GM10248 (cell line): ENCODE measurements at regions not wholly inside any gene's neighbourhood (a gene's known extent, or its start where the extent isn't known, plus 50 kb on each side); places are given as distances from the start of the nearest gene placed in this dataset.
"Not testable (repeated sequence)": the region's sequence is repeated elsewhere in the genome, so short reads cannot be mapped to it uniquely, and the experiment has no call there.

Source experiments
- CTCF ChIA-PET: fragments of 300-600 bp; sonication (Branson Sonifier 250); formaldehyde crosslinking; extraction: SDS; loops from one replicate; lab custom pipeline; 2021; ENCODE audit warnings: antibody characterized with exemption; lab: Yijun Ruan, JAX
- POLR2A ChIA-PET: fragments of 350-650 bp; sonication (Branson Sonifier 250); formaldehyde crosslinking; extraction: SDS; loops from one replicate; lab custom pipeline; 2020; ENCODE audit warnings: antibody characterized with exemption; lab: Yijun Ruan, JAX
- DNase-seq: peaks from one replicate; pipeline ENCODE4 v3.0.0; 2012; ENCODE audit errors: extremely low spot score
- CTCF ChIP-seq: IDR thresholded peaks from 2 replicates; pipeline ENCODE4 v1.5.1; 2012; ENCODE audit warnings: mild to moderate bottlenecking, low read depth; ENCODE audit errors: extremely low read depth, missing control alignments, control extremely low read depth

DNA sequence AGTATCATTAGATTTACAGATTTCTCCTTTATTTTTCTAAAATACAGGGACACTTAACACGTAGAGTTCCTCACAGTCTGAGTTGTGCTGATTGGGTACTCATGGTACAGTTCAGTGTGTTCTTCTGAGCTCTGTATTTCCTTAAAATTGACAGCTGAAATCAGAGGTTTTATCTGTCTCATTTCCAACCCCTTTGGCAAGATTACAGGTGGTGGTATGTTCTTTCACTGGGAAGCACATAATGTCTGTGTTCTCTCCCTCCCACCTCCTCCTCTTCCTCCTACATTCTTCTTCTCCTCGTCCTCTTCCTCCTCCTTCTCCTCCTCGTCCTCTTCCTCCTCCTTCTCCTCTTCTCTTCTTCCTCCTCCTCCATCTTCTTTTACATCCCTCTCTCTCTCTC, 99.5 kb upstream of the EEPD1 start:
- DNase-seq, result no peak
- POLR2A ChIA-PET, result no interaction called here
- no peak for TF ChIP-seq CTCF
- CTCF ChIA-PET, result interaction anchor here (0.8 to 1.0 kb wide), 2 partner anchors 14 to 24 kb away, joined by 3 to 4 read pairs; no protein-coding TSS in a partner anchor

GRCh38 chr7:36054637-36055036, 98.4 kb upstream of the EEPD1 start:
- ChIA-PET POLR2A (no interaction called here), CTCF (interaction anchor here (1.1 to 2.0 kb wide), 5 partner anchors 8 to 61 kb away, joined by 3 to 6 read pairs (median 4); no protein-coding TSS in a partner anchor)
- DNase-seq, result no peak
- TF ChIP-seq CTCF, result no peak

DNA sequence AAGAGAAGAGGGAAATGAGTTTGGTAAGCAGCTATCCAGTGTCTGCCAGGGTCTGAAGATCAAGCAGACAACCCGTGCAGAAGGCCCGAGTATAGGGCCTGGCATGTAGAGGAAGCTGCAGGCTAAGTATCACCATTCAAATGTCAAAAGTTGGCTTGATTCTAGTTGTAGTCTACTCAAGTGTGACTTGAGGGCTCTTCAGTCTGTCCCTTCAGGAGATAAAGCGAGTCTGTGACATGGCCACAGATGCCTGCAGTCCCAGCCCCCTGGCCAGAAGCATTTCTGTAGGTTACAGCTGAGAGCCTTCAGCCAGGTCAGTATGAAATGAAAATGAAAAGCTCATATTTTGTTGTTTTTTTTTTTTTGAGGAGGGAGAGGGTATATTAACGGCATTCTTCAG, 97.8 kb upstream of the EEPD1 start:
- TF ChIP-seq CTCF, result no peak
- CTCF ChIA-PET, result interaction anchor here (0.8 to 2.0 kb wide), 6 partner anchors 9 to 61 kb away, joined by 3 to 6 read pairs (median 4); no protein-coding TSS in a partner anchor
- POLR2A ChIA-PET, result no interaction called here
- no peak for DNase-seq

DNA sequence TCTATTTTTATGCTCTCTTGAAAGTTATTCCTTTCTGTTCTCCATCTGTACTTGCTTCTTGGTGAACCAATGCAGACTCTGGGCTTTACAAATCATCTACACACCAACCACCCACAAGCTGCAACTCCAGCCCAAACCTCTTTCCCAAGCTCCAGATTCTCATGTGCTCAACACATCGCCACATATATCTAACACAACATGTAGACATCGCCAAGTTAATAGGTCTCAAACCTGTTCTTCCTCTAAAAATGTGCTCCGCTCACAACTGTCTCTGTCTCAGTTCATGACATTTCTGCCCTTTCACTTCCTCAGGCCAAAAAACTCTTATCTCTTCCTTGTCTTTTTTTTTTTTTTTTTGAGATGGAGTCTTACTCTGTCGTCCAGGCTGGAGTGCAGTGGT, 95.7 kb upstream of the EEPD1 start:
- POLR2A ChIA-PET, result no interaction called here
- CTCF ChIA-PET, result interaction anchor here (1.6 kb wide), 1 partner anchor 433 kb away, joined by 3 read pairs; no protein-coding TSS in a partner anchor
- peak; percentile 39 for DNase-seq
- no peak for TF ChIP-seq CTCF

GRCh38 chr7:36058020-36058592, 94.9 kb upstream of the EEPD1 start:
- POLR2A ChIA-PET, result no interaction called here
- peak; percentile 52 for DNase-seq
- TF ChIP-seq CTCF, result no peak
- CTCF ChIA-PET, result no interaction called here

- POLR2A ChIA-PET, CTCF ChIA-PET, DNase-seq: not testable (repeated sequence)
Observed at GRCh38 chr7:36060388-36060787, 92.7 kb upstream of the EEPD1 start.

- POLR2A ChIA-PET, result no interaction called here
- DNase-seq, result no peak
- no peak for TF ChIP-seq CTCF
- CTCF ChIA-PET, result interaction anchor here (1.8 to 1.9 kb wide), 2 partner anchors 15 to 20 kb away, joined by 4 to 8 read pairs; no protein-coding TSS in a partner anchor
Observed at GRCh38 chr7:36062154-36062815, 90.8 kb upstream of the EEPD1 start.
